CD4-positive, alpha-beta T cell treated with Interleukin-15 for 1 hour (primary cell): ENCODE measurements at regions not wholly inside any gene's neighbourhood (a gene's known extent, or its start where the extent isn't known, plus 50 kb on each side); places are given as distances from the start of the nearest gene placed in this dataset.
"Not testable (repeated sequence)": the region's sequence is repeated elsewhere in the genome, so short reads cannot be mapped to it uniquely, and the experiment has no call there.

ENCODE experiments used
- DNase-seq: peaks from one replicate; pipeline ENCODE4 v3.0.0-alpha.2; 2020

DNA sequence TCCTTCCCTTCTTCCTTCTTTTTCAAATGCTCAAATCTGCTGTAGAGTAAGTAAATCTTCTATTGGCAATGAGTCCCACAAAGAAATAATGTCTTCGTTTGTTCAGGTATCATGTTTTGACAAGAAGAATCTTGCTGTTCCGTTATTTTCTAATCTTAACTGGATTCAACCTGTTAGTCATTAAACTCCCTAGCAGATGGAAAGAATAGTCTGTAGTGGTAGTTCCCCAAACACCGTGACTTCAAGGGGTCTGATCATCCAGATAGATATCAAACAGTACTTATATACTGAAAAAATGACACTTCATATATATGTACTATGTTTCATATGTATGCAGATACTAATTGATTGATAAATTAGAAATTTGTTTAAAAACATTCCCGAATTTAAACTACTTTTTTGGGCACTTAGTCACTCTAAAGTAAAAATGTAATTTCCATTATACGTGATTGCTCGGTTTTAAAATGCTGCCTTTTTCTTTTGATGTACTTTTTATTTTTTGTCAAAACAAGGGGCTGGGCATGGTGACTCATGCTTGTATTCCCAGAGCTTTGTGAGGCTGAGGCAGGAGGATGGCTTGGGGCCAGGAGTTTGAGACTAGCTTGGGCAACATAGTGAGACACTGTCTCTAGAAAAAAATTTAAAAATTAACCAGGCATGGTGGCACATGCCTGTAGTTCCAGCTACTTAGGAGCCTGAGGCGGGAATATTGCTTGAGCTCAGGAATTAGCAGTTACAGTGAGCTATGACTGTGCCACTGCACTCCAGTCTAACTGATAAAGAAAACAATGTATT, 335.7 kb upstream of the SNX7 start:
- DNase-seq: no peak

GRCh38 chr1:98323906-98324358, 337.6 kb upstream of the SNX7 start:
- DNase-seq: peak; percentile 20

GRCh38 chr1:98323388-98323787, 338.1 kb upstream of the SNX7 start:
- peak; percentile 27 for DNase-seq

- no peak for DNase-seq
Measured at GRCh38 chr1:98322966-98323365, 338.6 kb upstream of the SNX7 start.

DNA sequence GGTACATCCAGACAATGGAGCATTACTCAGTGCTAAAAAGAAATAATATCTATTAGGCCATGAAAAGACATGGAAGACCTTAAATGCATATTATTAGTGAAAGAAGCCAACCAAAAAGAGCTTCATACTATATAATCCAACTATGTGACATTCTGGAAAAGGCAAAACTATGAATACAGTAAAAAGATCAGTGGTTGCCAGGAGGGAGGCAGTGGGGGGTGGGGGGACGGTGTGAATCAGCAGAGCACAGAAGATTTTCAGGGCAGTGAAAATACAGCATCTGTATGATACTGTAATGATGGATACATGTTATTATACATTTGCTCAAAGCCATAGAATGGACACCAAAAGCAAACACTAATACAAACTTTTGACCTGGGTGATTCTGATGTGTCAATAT, 339.4 kb upstream of the SNX7 start:
- DNase-seq: no peak

- no peak for DNase-seq
Measured at GRCh38 chr1:98321191-98321590, 340.3 kb upstream of the SNX7 start.

GRCh38 chr1:98316286-98316905, 345.1 kb upstream of the SNX7 start:
- no peak for DNase-seq

- no peak for DNase-seq
Measured at GRCh38 chr1:98315309-98315708, 346.2 kb upstream of the SNX7 start.

DNA sequence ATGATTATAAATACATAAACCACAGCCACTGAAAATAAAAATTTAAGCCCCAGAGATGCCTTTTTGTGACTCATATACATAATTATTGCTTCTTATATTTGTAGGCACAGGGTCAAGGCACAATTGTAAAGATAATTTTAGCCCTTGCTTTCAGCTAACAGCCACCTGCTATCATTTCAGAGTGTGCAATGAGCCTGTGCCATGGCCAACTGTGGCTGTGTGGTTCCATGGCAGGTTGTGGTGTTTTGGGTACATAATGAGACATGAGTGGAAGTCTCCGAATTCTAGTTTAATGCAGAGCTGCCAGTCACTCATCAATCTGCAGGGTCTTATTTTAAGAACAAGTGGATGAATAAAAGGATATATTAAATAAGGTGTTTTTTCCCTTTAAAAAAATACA, 346.9 kb upstream of the SNX7 start:
- no peak for DNase-seq

- no peak for DNase-seq
Measured at GRCh38 chr1:98306517-98307089, 354.9 kb upstream of the SNX7 start.

DNA sequence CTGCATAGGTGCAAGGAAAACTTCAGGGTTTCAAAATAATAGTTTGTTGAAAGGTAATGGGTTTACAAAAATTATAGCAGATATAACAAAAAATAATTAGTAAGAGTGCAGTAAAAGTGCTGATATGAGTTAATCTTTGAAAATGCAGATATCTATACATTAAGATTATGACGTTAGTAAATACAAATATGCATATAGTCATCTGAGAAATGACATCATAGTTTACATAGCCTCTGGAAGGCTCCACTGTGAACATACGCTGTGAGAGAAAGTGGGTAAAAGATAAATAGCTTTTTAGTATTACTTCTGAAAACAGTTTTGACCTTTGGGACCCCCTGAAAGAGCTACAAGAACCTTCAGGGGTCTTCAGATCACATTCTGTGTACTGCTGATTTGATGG, 356.2 kb upstream of the SNX7 start:
- no peak for DNase-seq

DNA sequence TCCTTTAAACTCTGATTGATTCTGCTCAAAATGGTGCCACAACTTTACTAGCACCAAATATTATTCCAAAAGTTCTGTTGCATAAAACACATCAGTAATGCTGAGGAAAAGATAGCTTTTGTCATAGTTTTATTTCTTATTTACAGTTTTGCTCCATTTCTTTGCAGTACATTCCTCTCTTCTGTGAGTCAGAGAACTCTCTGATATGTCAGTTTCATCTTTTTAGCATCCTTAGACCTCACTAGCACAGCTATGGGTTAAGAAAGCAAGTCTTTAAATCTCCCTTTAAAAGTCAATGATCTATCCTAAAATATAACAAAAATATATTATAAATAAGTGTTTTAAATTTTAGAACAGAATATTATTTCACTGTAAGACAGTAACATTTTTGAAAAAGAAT, 356.6 kb upstream of the SNX7 start:
- DNase-seq: no peak

DNA sequence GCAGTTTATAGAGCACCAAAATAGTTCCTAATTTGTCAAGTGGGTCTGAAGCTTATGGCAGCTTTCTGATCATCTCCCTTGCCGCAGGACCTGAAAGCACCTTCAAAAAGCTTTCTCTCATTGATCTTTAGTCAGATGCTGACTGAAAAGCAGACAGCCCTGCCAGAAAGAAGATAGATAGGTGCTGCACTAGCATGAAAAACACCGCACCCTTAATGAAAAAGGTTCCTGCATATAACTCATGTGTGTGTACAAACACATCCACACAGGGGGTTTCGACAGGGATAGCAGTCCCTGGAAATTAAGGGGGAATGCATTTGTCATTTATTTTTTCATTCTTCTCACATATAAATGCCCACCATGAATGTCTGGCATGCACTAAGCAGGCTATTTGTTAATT, 361.7 kb upstream of the SNX7 start:
- no peak for DNase-seq

- DNase-seq: no peak
Measured at GRCh38 chr1:98299313-98299712, 362.2 kb upstream of the SNX7 start.

DNA sequence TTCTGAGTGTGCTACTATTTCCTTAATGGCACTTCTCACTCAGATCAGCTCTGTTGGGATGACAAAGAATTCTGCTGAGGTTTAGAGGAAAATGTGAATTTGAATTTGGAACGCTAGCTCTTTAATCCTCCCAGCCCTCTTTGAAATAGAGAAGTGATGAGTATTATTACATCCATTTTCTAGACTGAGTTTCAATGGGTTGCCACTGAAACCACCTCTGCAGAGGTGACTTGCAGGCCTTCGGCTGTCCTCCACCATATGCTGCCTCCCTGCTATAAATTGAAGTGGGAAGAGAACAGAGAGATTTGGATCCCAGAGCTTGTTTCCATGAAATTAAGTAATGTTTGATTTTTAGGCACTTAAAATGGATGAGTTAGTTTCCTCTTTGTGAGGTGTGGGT, 363.2 kb upstream of the SNX7 start:
- no peak for DNase-seq

- DNase-seq: no peak
Measured at GRCh38 chr1:98296681-98297080, 364.8 kb upstream of the SNX7 start.

GRCh38 chr1:98294127-98294526, 367.4 kb upstream of the SNX7 start:
- no peak for DNase-seq

GRCh38 chr1:98292994-98293393, 368.5 kb upstream of the SNX7 start:
- DNase-seq: no peak

- DNase-seq: no peak
Measured at GRCh38 chr1:98289311-98289710, 368.5 kb upstream of the DPYD start.

DNA sequence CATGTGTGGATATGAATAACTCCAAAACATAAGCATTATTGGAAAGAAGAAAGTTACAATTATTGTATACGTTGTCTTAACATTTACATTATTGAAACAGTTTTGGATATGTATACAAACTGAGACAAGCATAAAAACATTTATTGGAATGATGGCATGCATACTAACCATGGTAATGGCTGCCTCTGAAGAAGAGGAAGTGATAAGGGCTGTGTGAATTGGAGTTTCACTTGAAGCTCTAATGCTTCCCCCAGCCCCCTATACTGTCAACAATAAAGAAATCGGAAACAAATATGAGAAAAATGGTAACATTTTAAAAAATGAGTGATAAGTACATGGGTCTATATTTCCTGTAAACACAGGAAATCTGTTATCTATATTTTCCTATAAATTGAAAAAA, 367.7 kb upstream of the DPYD start:
- DNase-seq: no peak

DNA sequence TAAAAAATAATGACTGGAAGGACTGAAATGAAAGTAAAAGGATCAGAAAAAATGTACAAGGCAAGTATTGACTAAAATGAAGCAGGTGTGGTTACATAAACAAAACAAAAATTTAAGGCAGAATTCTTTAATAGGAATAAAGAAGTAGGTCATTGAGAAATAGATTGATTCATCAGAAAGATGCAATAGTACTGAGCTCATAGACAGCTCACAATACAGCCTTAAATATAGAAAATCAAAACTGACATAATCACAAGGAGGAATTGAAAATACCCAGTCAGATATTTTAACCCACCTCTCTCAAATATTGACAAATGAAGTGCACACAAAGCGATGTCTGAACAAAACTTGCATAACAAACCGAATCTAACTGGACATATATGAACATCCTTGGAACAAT, 366.8 kb upstream of the DPYD start:
- DNase-seq: no peak

- DNase-seq: no peak
Measured at GRCh38 chr1:98286656-98287055, 365.8 kb upstream of the DPYD start.

- not testable (repeated sequence) for DNase-seq
Measured at GRCh38 chr1:98285286-98285685, 364.5 kb upstream of the DPYD start.

GRCh38 chr1:98280049-98280448, 359.2 kb upstream of the DPYD start:
- no peak for DNase-seq
